GM23248 (cell line): ENCODE measurements at regions not wholly inside any gene's neighbourhood (a gene's known extent, or its start where the extent isn't known, plus 50 kb on each side); places are given as distances from the start of the nearest gene placed in this dataset.

Source experiments
- EZH2 ChIP-seq: fragments of 200-600 bp; sonication (generic); IDR thresholded peaks from 2 replicates; pipeline ENCODE4 v1.6.1; 2018; ENCODE audit warnings: antibody characterized with exemption, mild to moderate bottlenecking; ENCODE audit not compliant: insufficient read depth, poor library complexity, severe bottlenecking
- EZH2phosphoT487 ChIP-seq: fragments of 200-600 bp; sonication (generic); IDR thresholded peaks from 2 replicates; pipeline ENCODE4 v1.6.1; 2018; ENCODE audit warnings: antibody characterized with exemption, moderate library complexity, mild to moderate bottlenecking, low read depth; ENCODE audit not compliant: insufficient read depth

GRCh38 chr9:82651474-82651873, 411.5 kb downstream of the RASEF start:
- TF ChIP-seq EZH2 (no peak), EZH2phosphoT487 (no peak)
